ENCODE measurements at regions not wholly inside any gene's neighbourhood (a gene's known extent, or its start where the extent isn't known, plus 50 kb on each side); places are given as distances from the start of the nearest gene placed in this dataset.

GRCh38 chr6:169366258-169366901 lies 112.7 kb upstream of the THBS2 start:
- dilution Hi-C loops (cut with MboI; ENCODE audit: extremely low pct_ligation_motif_present, low sequenced_read_pairs): no loop called here
- no TSS peak for BruUV-seq (replicated peaks)
- no peak overlapping the region for H3K4me2 ChIP-seq (ENCODE audit: insufficient read depth, low read length)
- H3K27me3 ChIP-seq (ENCODE audit: control insufficient read depth in 2 of 2, insufficient read depth in 2 of 2, low read length in 2 of 2): no peaks in the 10 kb centered on the region
- H3K9ac ChIP-seq (replicated peaks; ENCODE audit: extremely low read depth, insufficient read depth, low read length): no peak overlapping the region
- no peak overlapping the region for H3K4me3 ChIP-seq (replicated peaks in 1 of 3; ENCODE audit: insufficient read depth in 1 of 3, low read depth in 1 of 3, low read length in 3 of 3)
- no peaks in the 10 kb centered on the region for H3K79me2 ChIP-seq (ENCODE audit: control insufficient read depth, insufficient read depth, low read length)
- CTCF ChIA-PET: no interaction called here
- TF ChIP-seq JUN (IDR thresholded peaks at IDR 0.05; ENCODE audit: borderline replicate concordance, insufficient read depth, insufficient read length, low read depth): no peak
- no peak for TF ChIP-seq GATA2 (IDR thresholded peaks at IDR 0.05; ENCODE audit: insufficient read depth, insufficient read length, low read depth, low read length)
- no peak for TF ChIP-seq EZH2 (IDR thresholded peaks at IDR 0.05; ENCODE audit: borderline replicate concordance, low read depth, low read length, severe bottlenecking)
- TF ChIP-seq MYC (IDR thresholded peaks at IDR 0.05; ENCODE audit: low read depth, low read length): no peak
- no peak for TF ChIP-seq CTCF (IDR thresholded peaks at IDR 0.05; ENCODE audit: extremely low read depth in 1 of 2, insufficient read depth in 1 of 2, low read depth in 1 of 2, low read length in 2 of 2)
- TF ChIP-seq MAX (IDR thresholded peaks at IDR 0.05; ENCODE audit: insufficient read depth, insufficient read length): no peak
- TF ChIP-seq POLR2AphosphoS5 (IDR thresholded peaks at IDR 0.05; ENCODE audit: insufficient read depth, low read depth, low read length): no peak
- no peak for TF ChIP-seq POLR2A (IDR thresholded peaks at IDR 0.05; ENCODE audit: low read depth, low read length)
- intact Hi-C loops (cut with micrococcal nuclease): no loop called here
- DNase-seq (ENCODE audit: low read depth, low spot score): no peak
- H3K4me1 ChIP-seq (ENCODE audit: control insufficient read depth, extremely low read depth, insufficient read depth, low read length): no peaks in the 10 kb centered on the region
- H4K20me1 ChIP-seq (replicated peaks; ENCODE audit: control insufficient read depth, extremely low read depth, insufficient read depth, low read length): no peaks in the 10 kb centered on the region
- H3K36me3 ChIP-seq (ENCODE audit: control insufficient read depth in 2 of 2, extremely low read depth in 1 of 2, insufficient read depth in 2 of 2, low read length in 2 of 2): no peaks in the 10 kb centered on the region
- no peak overlapping the region for H3K27ac ChIP-seq (ENCODE audit: insufficient read depth, low read depth, low read length)
- no peak for FAIRE-seq
- POLR2A ChIA-PET: no interaction called here
- H2AFZ ChIP-seq (ENCODE audit: low read depth, low read length): no peak overlapping the region
- no peaks in the 10 kb centered on the region for H3K9me1 ChIP-seq (replicated peaks; ENCODE audit: control insufficient read depth, extremely low read depth, insufficient read depth, low read length)
- H3K9me3 ChIP-seq (replicated peaks; ENCODE audit: control insufficient read depth, insufficient read depth, low read length): peaks cover 2% of the 10 kb centered on the region

All from endothelial cell of umbilical vein (primary cell).